Right renal pelvis (tissue), 4 donors: ENCODE measurements at regions not wholly inside any gene's neighbourhood (a gene's known extent, or its start where the extent isn't known, plus 50 kb on each side); places are given as distances from the start of the nearest gene placed in this dataset.
A peak's percentile ranks its signal among the peaks of the same experiment; 100 is the strongest.

Experiments
- DNase-seq, 4 donors: peaks; one replicate each; pipeline ENCODE4 v3.0.0-alpha.2; 2013; ENCODE audit warnings: low read depth in 4 of 4, low spot score in 3 of 4, missing footprints in 1 of 4

DNA sequence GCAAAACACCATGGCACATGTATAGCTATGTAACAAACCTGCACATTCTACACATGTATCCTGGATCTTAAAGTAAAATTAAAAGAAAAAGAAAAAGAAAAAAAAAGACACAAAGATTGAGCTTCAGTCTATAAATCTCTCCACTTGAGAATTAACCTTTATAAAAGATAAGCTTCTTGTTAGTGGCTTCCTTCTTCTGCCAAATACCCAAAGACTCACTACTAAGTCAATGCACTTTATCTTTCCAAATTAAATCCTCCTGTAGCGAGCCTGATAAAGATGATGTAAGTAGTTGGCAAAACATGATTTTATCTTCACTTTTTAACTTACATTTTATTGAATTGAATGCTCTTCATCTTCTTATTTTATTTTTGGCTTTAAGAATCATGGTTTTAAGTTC, 349.9 kb downstream of the TRIB2 start:
- DNase-seq: no peak

DNA sequence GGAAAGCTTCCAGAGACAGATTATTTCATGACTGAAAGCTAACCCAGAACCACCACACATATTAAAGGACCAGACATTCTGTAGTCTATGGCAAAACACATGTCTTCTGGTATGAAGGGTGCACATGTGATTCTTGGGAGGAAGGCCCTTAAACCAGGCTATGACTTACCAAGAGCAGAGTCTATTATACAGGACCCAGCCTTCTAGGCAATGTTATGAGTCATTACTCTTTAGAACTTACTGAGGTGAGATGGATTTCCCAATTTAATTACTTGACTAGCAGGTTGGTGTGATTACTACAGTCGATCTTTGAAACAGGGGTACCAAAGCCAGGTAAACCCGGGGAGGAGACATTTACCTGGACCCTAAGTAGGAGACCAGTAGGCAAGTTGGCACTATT, 350.8 kb downstream of the TRIB2 start:
- DNase-seq: no peak

DNA sequence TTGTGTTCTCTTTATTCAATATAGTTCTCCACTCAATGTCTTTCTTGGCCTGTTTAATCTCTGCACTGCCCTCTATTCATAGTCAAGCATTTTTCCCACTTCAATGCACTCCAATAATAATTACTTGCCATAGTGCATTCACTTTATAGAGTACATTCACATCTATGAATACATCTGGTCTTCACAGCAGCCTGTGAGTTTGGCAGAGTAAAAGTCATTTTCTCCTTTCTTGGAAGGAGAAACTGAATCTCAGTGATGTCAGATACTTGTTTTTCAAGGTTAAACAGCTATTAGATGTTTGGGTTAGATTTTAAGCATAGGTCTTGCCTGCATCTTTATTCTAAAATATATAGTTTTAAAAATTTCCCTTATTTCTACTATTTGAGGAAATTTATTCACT, 373.2 kb downstream of the TRIB2 start:
- no peak for DNase-seq

DNA sequence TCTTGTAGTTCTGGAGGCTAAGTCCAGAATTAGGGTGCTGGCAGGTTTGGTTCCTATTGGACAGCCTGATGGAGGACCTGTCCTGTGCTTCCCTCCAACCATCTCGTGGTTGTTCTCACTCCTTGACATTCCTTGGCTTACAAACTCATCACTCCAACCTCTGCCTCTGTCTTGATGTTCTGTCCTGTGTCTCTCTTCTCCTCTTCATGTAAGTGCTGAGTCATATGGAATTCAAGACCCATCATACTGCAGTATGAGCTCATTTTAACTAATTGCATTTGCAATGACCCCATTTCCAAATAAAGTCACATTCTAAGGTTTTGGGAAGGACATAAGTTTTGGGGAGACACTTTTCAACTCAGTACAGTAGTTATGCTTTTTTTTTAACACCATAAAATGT, 374.7 kb downstream of the TRIB2 start:
- DNase-seq: no peak

DNA sequence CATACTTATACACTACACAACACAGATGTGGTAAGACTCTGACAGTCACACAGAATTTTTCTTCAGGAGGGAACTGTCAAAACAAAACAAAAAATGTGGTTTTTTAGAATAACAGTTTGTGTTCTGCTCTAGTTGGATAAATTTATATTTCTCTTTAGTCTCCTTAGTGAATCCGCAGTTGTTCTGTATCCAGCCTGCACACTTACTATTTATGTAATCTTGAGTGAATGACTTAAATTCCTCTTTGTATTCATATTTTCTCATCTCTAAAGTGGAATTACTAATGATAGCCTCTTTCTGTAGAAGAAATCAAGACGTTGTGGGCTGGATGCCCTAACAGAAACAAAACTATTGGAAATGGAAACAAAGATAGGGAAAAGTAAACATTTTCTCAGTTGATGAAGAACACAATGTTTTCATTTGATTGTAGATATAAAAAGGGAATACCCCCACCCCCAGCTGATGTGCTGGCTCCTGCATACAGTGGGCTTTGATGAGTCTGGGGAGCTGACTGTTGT, 375.2 kb downstream of the TRIB2 start:
- DNase-seq: no peak

DNA sequence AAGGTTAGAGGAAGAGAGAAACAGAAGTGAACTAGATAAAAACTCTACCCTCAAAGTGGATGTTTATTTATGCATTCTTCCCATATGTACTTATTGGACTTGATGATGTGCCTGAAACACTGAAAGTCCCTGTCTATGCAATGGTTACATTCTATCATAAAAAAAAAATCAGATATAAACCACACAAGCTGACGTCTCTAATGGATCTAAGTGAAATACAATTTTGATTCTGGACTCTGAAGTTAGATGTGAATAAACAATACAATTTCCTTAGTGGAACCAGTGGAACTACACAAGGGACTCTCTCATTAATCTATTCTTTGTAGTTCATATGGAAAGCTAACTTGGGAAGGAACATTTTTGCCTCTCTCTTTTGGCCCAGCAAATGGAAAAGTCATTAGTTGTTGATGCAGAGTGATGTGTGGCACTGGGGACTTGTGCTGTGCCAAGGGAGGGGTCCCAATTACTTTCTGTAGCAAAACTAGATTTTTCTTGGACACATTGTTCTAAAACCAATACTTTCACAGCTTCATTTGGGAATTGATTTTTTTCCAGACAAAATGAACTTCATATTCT, 376.8 kb downstream of the TRIB2 start:
- DNase-seq: no peak

DNA sequence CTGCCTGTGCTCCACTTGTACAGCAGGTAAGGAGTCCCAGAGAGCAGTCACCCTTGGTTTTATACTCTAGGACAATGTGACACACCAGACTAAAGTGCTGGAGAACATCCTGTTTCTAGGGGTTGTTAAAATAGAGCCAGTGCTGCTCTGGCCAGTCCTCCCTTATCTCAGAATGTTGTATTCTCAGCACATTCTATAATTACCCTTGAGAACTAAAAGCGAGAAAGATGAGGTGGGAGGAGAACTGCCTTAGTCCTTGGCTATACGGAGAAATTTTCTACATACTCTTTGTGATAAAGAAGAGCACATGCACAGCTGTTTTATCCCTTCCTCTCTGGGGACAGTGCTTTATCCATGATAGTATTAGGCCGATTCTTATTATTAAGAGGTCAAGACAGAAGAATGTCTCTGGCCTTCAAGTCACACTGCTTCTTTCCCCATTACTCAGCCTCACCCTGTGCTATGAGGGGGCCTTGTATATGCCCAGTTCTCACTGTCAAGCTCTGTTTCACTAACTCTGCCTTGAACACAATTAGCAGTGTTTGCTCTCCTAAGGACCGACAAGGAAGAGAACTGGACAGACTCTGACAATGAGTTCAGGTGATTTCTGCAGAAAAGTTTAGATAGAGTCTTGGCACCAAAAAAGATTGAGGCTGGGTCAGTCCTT, 385.8 kb downstream of the TRIB2 start:
- no peak for DNase-seq

DNA sequence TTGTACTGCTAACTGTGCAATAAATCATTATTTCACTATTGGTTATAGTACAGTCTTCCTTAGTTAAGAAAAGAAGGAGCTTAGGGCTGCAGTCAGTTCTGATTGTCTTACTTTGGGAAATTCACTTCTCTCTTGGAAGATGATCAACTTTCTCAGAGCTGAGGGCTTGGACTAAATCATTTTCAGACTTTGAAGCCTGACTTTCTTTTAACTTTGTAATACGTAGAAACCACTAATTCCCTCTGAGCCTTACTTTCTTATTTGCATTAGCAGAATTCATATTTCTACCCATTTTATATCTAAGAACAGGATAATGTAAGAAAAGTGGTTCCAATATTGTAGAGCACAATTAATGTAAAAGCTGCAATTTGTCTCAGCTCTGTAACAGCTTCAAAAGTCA, 386.4 kb downstream of the TRIB2 start:
- DNase-seq: no peak

DNA sequence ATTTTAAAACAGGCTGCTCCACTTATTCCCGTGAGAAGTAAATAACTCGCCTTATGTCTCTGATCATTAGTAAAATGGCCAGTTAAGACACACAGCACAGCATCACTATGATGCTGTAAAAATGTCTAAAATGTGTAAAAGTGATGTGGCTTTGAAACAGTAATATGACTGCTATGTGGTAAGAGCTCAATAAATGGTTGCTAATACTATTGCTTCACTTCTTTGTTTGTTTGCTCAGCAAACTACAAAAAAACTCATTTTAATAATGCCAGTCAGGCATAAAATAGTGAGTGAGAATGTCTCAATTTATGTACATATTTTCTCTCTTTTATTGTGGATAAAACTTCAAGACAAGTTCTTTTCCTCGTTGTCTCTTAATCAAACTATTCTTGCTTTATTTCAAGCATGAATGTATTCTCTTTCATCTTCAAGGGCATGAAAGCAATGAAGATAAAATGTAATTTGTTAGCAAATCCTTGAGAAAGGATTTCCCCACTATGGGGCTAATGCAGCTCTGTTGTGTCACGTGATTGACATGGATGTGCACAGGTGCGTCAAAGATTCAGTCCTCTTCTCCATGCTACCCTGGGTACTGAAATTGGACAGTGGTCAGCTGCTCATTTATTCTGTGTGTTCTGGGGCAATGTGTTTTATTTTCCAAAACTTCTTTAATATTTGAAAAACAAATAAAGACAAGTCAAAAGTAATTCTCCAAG, 387.2 kb downstream of the TRIB2 start:
- no peak for DNase-seq

DNA sequence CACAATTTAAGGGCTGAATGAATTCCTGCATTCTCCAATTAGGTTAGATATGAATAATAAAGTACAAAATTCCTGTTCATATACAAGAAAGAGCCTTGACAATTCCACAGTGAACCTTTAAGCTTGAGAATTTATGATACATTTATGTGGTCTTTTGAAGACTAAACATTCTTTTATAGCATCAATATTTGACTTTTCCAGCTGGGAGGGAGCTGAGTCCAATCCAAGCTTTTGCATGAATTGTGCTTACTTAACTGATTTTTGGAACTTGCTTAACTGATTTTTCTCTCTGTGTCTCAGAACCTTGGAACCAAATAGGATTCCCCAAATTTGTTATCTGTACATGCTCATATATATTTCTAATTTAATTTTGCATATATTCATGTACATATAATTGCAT, 388.0 kb downstream of the TRIB2 start:
- DNase-seq: no peak

DNA sequence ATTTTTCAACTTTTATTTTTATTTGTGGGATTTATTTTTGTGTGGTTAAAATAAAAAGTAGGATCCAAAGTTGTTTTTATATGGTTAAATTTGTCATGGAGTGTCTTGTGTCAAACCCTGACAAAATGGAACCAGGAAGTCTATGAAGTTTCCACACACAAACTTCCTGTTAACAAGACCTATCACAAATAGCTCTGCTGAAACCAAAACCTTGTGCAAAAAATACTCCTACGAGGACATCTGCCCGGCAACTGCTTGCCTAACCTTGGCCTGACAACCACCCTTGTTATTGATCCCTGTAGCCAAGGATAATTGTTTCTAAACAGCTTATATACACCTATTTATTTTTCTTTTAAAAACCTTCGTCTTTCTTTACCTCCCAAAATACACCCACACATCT, 389.6 kb downstream of the TRIB2 start:
- DNase-seq: no peak

DNA sequence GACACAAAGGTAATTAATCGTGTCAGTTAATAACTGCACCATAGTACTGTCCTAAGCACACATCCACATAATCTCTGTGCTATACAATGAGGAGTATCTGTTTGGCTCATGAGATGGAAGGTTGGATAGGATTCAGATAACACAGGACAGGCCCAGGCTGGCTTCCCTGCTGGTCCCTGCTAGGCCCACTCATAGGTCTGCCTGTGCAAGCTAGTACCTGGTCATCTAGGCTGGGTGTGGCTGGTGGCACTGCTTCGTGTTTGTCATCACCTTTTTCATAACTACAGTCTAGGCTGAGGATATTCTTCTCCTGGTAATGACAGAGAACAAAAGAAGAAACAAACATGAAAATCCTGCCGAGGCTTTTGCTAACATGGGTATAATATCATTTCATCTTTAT, 392.8 kb downstream of the TRIB2 start:
- DNase-seq: no peak

DNA sequence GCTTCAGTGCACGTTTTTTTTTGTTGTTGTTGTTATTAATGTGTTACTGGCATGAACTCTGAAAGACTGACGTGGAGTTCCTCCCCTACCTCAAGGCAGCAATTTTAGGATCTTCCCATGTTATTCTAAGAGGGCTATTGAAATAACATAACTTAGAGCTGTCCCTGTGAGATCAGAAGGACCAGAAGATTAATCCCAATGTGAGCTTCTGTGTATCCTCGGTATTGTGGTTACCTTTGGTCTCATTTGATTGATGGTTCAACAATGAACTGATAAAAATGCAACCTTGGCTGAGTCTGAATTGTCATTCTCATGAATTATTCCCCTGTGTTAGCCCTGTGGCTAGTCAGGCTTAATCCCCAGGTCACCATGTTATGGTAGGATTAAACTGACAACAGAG, 394.1 kb downstream of the TRIB2 start:
- DNase-seq: no peak

DNA sequence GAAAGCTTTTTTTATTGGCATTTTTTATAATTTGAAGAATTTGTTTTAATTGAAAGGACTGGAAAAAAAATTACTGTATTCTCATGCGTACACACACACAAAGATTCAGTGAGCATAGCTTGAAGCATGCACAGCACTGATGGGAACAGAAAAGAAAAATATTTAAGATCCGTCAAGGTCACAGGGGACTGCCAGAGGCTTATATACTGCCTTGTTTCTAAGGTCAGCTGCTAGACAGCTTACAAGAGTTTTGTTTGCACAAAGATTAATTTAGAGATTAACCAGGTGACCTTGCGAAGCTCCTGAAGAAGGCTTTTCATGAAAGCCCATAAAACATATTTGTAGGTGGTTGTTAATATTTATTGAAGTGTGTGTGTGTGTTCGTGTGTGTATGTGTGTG, 396.3 kb downstream of the TRIB2 start:
- peak in 1 of 4 donors; percentile 4 for DNase-seq

DNA sequence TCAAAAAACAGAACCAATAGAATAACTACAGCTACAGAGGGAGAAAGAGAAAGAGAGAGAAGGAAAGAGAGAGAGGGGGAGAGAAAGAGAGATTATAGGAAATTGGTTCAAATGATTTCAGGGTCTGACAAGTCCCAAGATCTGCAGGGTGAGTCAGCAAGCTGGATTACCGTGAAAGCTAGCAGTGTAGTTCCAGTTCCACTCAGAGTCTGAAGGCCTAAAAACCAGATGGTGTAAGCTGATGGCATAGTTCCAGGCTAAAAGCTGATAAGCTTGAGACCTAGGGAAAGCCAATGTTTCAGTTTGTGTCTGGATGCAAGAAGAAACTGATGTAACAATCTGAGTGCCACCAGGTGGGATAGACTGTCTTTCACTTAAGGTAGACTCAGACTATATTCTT, 397.7 kb downstream of the TRIB2 start:
- DNase-seq: no peak

DNA sequence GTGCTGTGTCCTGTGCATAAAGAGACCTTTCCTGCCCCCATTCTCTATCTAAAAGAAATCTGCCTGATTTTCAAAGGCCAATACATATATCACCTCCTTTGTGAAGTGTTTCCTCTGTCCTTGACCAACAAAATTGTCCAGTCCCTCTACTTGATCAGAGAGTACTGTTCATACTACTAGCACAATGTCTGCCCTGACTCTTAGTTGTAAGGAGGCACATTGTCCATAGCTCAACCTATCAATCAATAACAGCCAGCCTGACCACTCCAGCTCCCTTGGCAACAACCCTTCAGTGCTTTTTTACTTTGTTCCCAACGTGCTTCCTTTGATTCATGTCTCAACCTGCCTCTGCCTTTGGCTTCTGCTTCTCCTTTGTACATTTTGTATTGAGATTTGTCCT, 398.9 kb downstream of the TRIB2 start:
- no peak for DNase-seq

DNA sequence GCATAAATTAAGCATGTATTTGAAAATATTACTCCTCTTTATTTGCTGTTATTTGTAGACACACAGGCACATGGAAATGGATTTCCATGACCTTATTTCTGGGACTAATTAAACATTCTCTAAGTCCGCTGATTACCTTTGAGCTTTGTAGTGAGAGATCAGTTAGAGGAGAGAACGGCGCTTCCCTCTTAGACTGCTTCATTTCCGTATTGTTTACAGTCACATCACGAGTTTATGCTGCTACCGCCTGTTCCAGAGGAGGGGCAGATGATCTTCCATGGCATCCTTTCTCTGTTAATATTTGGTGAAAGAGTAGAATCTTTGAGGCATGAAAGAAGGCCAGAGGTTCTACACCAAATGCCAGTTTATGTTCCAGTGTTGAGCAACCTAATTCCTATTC, 404.4 kb downstream of the TRIB2 start:
- DNase-seq: no peak

DNA sequence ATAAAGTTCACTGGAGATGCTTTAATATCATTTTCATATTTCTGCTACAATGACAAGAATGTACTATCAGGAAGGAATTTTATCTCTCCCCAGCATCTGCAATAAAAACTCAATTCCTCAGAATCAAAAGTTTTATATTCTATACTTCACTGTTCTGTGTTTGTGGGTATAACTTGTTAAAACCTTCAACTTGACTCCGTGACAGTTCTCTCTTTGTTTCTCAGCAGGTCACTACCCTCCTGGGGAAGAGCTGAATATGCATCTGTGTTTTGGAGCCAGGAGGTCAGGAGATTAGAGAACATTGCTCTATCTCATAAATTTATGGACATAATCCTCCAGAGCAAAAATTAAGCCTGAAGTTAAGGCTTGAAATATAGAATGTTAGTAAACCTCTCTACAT, 411.4 kb downstream of the TRIB2 start:
- DNase-seq: no peak

DNA sequence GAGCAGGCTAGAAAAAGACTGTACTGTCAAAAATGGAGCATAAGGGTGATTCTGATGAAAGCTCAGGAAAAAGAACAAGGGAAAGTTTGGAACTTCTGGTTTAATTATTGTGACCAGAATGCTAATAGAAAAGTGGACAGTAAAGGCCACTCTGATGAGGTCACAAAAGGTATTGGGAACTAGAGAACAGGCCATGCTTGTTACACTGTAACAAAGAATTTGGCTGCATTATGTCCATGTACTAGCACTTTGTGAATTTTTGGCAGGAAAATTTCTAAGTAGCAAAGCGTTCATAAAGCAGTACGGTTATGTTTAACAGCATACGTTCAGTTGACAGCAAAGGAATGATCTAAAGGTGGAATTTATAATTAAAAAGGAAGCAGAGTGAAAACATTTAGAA, 418.6 kb downstream of the TRIB2 start:
- DNase-seq: no peak

DNA sequence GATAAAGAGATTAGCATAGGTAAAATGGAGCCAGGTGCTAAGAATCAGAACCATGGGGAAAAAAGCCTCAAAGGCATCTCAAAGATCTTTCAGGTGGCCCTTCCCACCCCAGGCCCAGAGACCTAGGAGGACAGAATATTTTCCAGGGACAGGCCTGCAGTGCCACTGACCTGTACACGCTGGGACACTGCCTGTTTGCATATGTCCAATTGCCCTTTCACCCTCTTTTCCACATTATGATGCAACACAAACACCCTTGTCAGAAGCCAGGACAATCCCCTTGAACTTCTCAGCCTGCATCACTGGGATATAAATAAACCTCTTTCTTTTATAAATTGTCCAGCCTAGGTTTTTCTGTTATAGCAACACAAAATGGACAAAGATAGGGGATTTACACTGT, 419.1 kb downstream of the TRIB2 start:
- no peak for DNase-seq

DNA sequence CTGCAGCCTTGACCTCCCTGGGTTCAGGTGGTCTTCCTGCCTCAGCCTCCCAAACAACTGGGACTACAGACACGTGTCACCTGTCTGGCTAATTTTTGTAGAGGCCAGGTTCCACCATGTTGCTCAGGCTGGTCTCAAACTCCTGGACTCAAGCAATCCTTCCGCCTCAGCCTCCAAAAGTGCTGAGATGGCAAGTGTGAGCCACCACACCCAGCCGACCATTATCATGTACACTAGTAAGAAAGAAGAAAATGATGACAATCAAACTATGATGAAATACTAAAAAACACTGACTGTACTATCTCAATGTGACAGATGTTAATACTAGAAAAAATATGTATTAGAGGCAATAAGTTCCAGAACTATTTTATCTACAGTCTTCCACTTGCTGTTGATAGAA, 420.9 kb downstream of the TRIB2 start:
- no peak for DNase-seq

DNA sequence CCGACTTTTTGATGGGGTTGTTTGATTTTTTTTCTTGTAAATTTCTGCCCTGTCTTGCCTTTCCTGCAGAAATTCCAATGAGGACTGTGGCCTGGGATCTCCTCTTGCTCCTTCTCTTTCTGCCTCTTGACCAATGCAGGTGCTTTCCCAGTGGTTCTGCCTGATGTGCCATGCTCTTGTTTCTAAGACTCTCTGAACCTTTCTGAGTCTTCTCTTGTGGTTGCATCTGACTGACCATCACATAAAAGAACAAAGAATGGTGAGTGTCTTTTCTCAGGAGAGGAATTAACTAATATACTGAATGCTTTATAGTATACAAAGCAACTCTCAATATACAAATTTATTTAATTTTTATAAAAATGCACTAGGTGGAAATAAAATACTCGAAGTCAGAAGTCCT, 424.6 kb downstream of the TRIB2 start:
- DNase-seq: no peak
